Sigmoid colon (tissue), 4 donors: ENCODE measurements at regions not wholly inside any gene's neighbourhood (a gene's known extent, or its start where the extent isn't known, plus 50 kb on each side); places are given as distances from the start of the nearest gene placed in this dataset.

Experiments used
- CTCF ChIP-seq, 4 experiments: fragments of 450-650 bp in 3 of 4; fragments of 200-600 bp in 1 of 4; IDR thresholded peaks; one replicate each; pipeline ENCODE4 v1.5.1; 2016 to 2019; ENCODE audit warnings: antibody characterized with exemption in 4 of 4, mild to moderate bottlenecking in 3 of 4, moderate library complexity in 2 of 4
- EP300 ChIP-seq, 4 donors: sonication (generic); formaldehyde crosslinking; IDR thresholded peaks; one replicate each; pipeline ENCODE4 v1.6.1; 2017; ENCODE audit warnings: antibody characterized with exemption in 4 of 4
- POLR2A ChIP-seq, 2 donors: fragments of 450-650 bp; IDR thresholded peaks; one replicate each; pipeline ENCODE4 v1.6.1; 2016; ENCODE audit warnings: antibody characterized with exemption in 2 of 2, mild to moderate bottlenecking in 2 of 2, moderate library complexity in 2 of 2
- POLR2AphosphoS5 ChIP-seq, 4 donors: sonication (generic); formaldehyde crosslinking; IDR thresholded peaks; one replicate each; pipeline ENCODE4 v1.6.1; 2017; ENCODE audit warnings: antibody characterized with exemption in 4 of 4

- TF ChIP-seq POLR2AphosphoS5 (IDR thresholded peaks at IDR 0.05) (no peak), EP300 (IDR thresholded peaks at IDR 0.05) (no peak), POLR2A (IDR thresholded peaks at IDR 0.05) (no peak), CTCF (IDR thresholded peaks at IDR 0.05) (no peak)
Measured at GRCh38 chr3:82475306-82475705, 713.9 kb upstream of the GBE1 start.
